ENCODE measurements at regions not wholly inside any gene's neighbourhood (a gene's known extent, or its start where the extent isn't known, plus 50 kb on each side); places are given as distances from the start of the nearest gene placed in this dataset.

DNA sequence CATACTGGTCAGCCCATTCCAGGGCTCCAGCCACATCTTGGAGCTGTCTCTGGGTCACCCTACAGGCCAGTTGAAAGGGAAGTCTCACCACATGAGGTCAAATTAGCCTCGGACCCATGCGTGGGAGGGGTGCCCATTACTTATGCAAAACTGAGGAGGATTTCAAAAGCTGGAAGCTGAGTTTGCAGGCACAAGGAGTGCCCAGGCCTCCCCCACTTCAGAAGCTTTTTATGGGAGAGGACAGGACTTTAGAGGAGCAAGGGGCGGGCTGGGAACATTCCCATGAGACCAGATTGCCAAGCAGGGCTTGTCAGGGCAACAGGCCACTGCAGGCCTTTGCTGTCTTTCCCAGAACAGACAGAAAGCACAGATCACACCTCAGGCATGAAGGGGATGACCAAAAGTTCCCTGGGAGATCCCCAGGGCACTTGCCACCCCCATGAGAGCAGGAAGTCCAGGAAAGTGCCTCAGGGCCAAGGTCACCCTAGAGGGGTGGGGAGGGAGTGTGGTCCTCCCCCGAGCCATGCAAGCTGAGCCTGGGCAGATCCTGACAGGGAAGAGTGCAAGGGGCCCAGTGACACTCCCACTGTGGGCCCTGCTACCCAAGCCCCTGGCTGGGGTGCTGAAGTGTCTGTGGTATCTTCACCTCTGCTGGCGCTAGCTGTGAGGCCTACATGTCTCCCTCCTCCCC is 267.7 kb downstream of the BCL11A start:
- DNase-seq = no peak

DNA sequence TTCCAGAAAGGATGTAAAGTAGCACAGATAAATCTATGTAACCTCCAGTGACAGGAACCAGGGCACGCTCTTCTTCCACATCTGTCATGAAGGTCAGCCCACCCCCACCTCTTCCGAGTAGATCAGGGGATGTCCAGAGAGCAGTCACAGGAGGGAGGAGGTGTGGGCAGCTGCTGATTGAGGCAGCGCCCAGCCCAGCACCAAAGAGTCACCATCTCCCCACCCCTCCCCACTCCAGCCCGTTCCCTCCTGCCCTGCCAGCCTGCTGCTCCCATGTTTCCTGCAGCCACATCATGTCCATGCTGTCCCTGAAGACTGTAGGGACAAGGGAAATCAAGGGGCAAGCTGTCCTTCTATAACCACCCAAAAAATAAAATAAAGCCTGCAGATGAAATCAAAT is 269.8 kb downstream of the BCL11A start:
- DNase-seq = no peak

GRCh38 chr2:60282886-60283285 is 270.6 kb downstream of the BCL11A start:
- DNase-seq = no peak

- no peak for DNase-seq
Observed at GRCh38 chr2:60281730-60282129, 271.7 kb downstream of the BCL11A start.

- no peak for DNase-seq
Observed at GRCh38 chr2:60280238-60280637, 273.2 kb downstream of the BCL11A start.

DNA sequence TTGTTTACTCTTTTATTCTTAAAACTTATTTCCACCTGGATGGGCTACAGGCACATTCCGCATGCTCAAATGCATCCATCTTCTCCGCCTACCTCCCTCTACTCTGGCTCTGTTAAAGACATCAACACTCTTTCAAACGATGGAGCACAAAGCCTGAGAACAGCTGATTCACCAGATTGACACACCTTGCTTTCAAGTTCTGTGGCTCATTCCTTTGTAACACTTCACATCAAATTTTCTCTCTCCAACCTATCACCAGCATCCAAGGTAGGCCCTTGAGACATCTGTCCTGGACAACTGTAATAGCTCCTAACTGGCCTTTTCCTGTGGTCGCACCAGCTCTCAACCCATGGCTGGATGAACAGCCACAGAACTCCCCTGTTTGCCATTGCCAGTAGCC is 274.5 kb downstream of the BCL11A start:
- no peak for DNase-seq

DNA sequence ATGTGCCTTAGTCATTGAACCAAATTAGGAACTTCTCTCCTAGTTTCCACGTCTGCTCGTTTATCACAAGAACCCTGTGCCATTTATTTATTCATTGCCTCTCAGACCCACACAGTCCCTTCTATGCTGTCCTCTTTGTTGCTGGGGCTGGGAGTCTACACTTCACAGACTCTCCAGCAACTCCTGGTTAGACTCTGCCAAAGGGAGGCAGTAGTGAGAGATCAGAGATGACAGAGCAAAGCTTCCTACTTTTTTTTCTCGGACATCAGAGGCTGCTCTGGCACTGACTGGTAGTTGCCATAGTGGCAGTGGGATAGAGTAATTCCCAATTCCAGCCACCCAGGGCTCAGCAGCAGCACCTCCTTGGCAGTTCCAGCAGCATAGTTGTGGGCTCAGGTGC is 277.5 kb downstream of the BCL11A start:
- DNase-seq = no peak

DNA sequence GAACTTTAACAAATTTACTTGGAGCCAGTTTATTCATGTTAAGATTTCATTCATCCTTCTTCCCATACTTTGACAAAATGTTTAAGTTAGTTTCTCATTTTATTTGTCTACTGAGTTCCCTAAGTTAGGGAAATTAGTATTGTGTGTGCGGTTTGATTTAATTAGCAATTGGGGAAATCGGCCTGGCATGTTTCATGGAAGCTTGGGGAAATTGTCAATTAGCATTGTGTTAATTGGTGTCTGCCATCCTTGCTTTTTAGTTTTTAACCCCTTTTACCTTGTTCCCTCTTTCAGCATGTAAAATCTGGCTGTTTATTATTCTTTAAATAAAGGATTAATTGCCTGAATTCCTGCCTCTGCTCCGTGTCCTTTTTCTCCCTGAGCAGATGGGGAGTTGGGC is 279.6 kb downstream of the BCL11A start:
- DNase-seq = no peak

- DNase-seq = no peak
Observed at GRCh38 chr2:60271713-60272112, 281.7 kb downstream of the BCL11A start.

DNA sequence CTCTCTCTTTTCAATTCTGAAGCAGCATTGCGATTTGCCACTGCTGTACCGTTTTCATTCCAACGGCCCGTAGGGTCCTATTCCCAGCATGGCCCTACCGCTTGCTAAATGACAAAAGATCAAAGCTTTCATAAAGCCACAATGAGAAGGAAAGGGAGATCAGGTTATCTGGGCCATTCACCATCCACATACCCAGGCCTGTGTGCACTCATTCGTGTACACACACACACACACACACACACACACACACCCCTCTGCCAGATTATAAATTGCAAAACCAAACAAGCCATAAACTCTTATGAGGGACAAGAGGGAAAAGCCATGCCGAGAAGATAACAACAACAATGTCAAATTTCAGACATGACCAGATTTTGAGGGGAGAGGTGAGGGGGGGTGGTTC is 282.3 kb downstream of the BCL11A start:
- DNase-seq = no peak

GRCh38 chr2:60268661-60269060 is 284.8 kb downstream of the BCL11A start:
- no peak for DNase-seq

GRCh38 chr2:60268032-60268431 is 285.4 kb downstream of the BCL11A start:
- no peak for DNase-seq

GRCh38 chr2:60267122-60267521 is 286.3 kb downstream of the BCL11A start:
- no peak for DNase-seq

GRCh38 chr2:60262178-60262577 is 291.3 kb downstream of the BCL11A start:
- DNase-seq = no peak

DNA sequence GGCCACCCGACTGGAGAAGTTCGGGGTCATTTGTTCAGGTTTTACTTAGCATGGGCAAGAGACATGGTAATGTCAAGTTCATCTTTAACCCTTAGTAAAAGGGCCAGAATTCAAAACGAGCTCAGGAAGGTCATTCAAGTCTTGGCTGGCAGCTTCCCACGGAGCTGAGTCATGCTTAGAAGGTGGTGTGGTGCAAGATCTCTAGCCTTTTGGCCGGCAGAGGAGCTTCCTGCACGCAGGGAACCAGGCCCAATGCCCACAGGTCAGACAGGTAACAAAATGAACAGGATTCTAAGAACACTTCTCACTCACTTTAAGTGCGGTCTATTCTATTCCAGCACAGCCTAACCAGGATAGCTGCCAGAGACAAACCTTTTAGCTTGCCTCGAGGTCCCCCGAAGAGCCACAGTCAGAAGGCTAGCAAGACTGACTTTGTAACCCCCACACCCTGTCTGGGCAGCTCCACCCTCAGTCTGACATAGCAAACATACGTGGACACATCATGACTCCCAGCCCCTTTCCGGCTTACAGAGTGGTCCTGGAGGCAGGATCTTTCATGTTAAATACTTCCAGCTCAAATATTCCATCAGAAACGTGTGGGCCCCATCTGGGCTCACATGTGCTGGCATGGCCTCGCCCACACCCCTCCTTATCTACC is 292.7 kb downstream of the BCL11A start:
- DNase-seq = no peak

GRCh38 chr2:60259781-60260180 is 293.7 kb downstream of the BCL11A start:
- DNase-seq = no peak

- no peak for DNase-seq
Observed at GRCh38 chr2:60252581-60253150, 300.8 kb downstream of the BCL11A start.

DNA sequence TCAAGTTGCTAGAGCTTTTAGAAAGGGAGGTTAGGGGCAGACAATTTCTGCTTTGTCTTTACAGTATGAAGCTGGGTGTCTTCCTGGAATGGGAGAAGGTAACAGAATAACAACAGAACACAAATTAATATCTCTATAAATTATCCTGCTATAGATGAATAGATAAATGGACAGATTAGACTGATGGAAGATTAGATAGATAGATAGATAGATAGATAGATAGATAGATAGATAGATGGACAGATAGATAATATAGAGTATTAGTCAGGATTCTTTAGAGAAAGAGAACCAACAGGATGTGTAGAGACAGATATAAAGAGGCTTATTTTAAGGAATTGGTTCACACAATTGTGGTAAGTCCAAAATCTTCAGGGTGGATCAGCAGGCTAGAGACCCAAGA is 302.2 kb downstream of the BCL11A start:
- no peak for DNase-seq

- no peak for DNase-seq
Observed at GRCh38 chr2:60249879-60250278, 303.6 kb downstream of the BCL11A start.

GRCh38 chr2:60247471-60247870 is 306.0 kb downstream of the BCL11A start:
- DNase-seq = no peak

DNA sequence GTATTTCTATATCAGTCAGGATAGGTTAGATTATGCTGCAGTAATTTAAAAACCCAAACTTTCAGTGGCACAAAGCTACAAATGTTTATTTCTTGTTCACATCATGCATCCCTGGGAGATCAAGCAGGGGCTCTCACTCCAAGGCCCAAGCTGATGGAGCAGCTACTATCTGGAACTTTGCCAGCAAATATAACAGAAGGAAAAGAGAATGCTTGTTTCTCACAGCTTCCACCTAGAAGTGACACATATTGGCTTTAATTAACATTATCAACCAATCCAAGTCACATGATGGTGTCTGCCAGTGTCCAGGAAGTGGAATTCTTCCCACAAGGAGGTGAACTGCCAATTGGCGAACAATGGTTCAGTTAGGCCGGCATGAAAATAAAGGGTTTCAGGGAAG is 306.9 kb downstream of the BCL11A start:
- DNase-seq = no peak

DNA sequence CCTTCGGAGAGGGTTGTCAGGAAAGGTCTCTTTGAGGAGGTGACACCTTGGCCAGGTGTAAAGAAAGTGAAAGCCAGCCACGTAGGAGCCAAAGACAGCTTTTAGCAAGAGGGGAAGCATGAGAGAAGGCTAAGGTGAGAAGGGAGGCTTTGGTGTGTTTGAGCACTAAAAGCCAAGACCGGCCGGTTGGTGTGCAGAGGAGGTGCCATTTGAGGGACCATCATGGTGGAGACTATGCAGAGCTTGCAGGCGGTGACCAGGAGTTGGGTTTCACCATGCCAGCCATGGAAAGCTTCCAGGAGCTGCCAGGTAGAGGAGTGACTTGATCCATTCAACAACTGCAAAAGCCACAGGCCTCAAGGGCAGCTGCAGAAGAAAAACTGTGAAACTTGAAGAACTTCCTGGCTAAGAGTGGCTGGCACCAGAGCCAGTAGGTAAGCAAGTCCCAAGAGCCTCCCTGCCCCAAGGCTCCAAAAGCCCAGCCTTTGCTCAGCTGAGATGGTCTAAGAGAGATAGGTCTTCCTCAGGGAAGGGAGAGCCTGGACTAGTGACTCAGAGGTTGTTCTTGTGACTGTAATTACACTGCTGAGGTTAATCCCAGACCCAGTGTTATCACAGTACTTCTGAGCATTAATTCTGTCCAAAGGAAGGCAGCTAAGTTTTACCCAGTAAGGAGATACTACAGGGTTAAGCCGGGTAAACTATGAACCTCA is 319.0 kb downstream of the BCL11A start:
- no peak for DNase-seq

GRCh38 chr2:60230596-60230995 is 322.9 kb downstream of the BCL11A start:
- DNase-seq = no peak

- DNase-seq = no peak
Observed at GRCh38 chr2:60230037-60230436, 323.4 kb downstream of the BCL11A start.

Measured in activated gamma-delta T cell treated with Interleukin-2 at 50 U/mL for 16 hours (primary cell).